H9 (cell line): ENCODE measurements at regions not wholly inside any gene's neighbourhood (a gene's known extent, or its start where the extent isn't known, plus 50 kb on each side); places are given as distances from the start of the nearest gene placed in this dataset.

Source experiments
- DNase-seq: peaks from one replicate; pipeline ENCODE4 v3.0.0-alpha.2; 2017
- H2AFZ ChIP-seq: one replicate; pipeline ENCODE4 v1.6.1; 2013; ENCODE audit warnings: mild to moderate bottlenecking, low read length, control low read depth, moderate library complexity
- H2AK5ac ChIP-seq: 2 replicates; pipeline ENCODE4 v1.6.1; 2013; ENCODE audit warnings: low read length, control low read depth, mixed read lengths; ENCODE audit not compliant: insufficient read length
- H2BK120ac ChIP-seq: one replicate; pipeline ENCODE4 v1.6.1; 2013; ENCODE audit warnings: low read depth, mild to moderate bottlenecking, low read length, control low read depth, inconsistent platforms; ENCODE audit not compliant: poor library complexity, severe bottlenecking
- H2BK12ac ChIP-seq: 2 replicates; pipeline ENCODE4 v1.6.1; 2013; ENCODE audit warnings: low read length, control low read depth, mixed read lengths, low read depth; ENCODE audit not compliant: insufficient read length
- H2BK15ac ChIP-seq: 2 replicates; pipeline ENCODE4 v1.6.1; 2013; ENCODE audit warnings: low read depth, low read length, control low read depth
- H2BK20ac ChIP-seq: one replicate; pipeline ENCODE4 v1.6.1; 2013; ENCODE audit warnings: low read depth, mild to moderate bottlenecking, low read length, control low read depth, inconsistent platforms; ENCODE audit not compliant: poor library complexity, severe bottlenecking
- H2BK5ac ChIP-seq: 2 replicates; pipeline ENCODE4 v1.6.1; 2013; ENCODE audit warnings: low read length, control low read depth, mixed read lengths; ENCODE audit not compliant: insufficient read length
- H3K14ac ChIP-seq: 2 replicates; pipeline ENCODE4 v1.6.1; 2013; ENCODE audit warnings: low read length, control low read depth; ENCODE audit not compliant: insufficient read depth
- H3K18ac ChIP-seq: 2 replicates; pipeline ENCODE4 v1.6.1; 2013; ENCODE audit warnings: low read depth, mild to moderate bottlenecking, mixed read lengths, low read length, control low read depth; ENCODE audit not compliant: insufficient read length
- H3K23ac ChIP-seq: 2 replicates; pipeline ENCODE4 v1.6.1; 2013; ENCODE audit warnings: low read length, control low read depth, mixed read lengths, low read depth; ENCODE audit not compliant: insufficient read length
- H3K23me2 ChIP-seq: 2 replicates; pipeline ENCODE4 v1.6.1; 2013; ENCODE audit warnings: low read depth, mild to moderate bottlenecking, mixed read lengths, low read length, control low read depth; ENCODE audit not compliant: insufficient read length, poor library complexity, severe bottlenecking
- H3K27ac ChIP-seq: 2 replicates; pipeline ENCODE4 v1.5.1; 2013; ENCODE audit warnings: low read length, control low read depth, mixed read lengths, low read depth; ENCODE audit not compliant: insufficient read length
- H3K27me3 ChIP-seq: 2 replicates; pipeline ENCODE4 v1.6.1; 2013; ENCODE audit warnings: low read length, control low read depth, inconsistent platforms; ENCODE audit not compliant: insufficient read depth
- H3K4ac ChIP-seq: 2 replicates; pipeline ENCODE4 v1.6.1; 2013; ENCODE audit warnings: low read depth, mild to moderate bottlenecking, control low read depth, inconsistent platforms, low read length, moderate library complexity
- H3K4me1 ChIP-seq: 2 replicates; pipeline ENCODE4 v1.6.1; 2013; ENCODE audit warnings: low read length, control low read depth, inconsistent platforms; ENCODE audit not compliant: insufficient read depth
- H3K4me2 ChIP-seq: 2 replicates; pipeline ENCODE4 v1.6.1; 2013; ENCODE audit warnings: low read length, control low read depth, mixed read lengths; ENCODE audit not compliant: insufficient read length, insufficient read depth
- H3K56ac ChIP-seq: 2 replicates; pipeline ENCODE4 v1.6.1; 2013; ENCODE audit warnings: low read depth, mild to moderate bottlenecking, mixed read lengths, low read length, control low read depth; ENCODE audit not compliant: insufficient read length
- H3K79me1 ChIP-seq: 2 replicates; pipeline ENCODE4 v1.6.1; 2013; ENCODE audit warnings: low read depth, mild to moderate bottlenecking, moderate library complexity, low read length, control low read depth, inconsistent platforms; ENCODE audit not compliant: insufficient read depth, poor library complexity, severe bottlenecking
- H3K79me2 ChIP-seq: 2 replicates; pipeline ENCODE4 v1.6.1; 2013; ENCODE audit warnings: low read length, control low read depth, inconsistent platforms; ENCODE audit not compliant: insufficient read depth
- H3K9ac ChIP-seq: 2 replicates; pipeline ENCODE4 v1.6.1; 2013; ENCODE audit warnings: low read length, control low read depth, mixed read lengths; ENCODE audit not compliant: insufficient read length; ENCODE audit errors: extremely low read depth
- H3K9me3 ChIP-seq: one replicate; pipeline ENCODE4 v1.6.1; 2013; ENCODE audit warnings: low read depth, low read length, inconsistent platforms; ENCODE audit not compliant: control insufficient read depth
- H3T11ph ChIP-seq: one replicate; pipeline ENCODE4 v1.6.1; 2013; ENCODE audit warnings: mild to moderate bottlenecking, low read length, control low read depth, inconsistent platforms
- H4K20me1 ChIP-seq: one replicate; pipeline ENCODE4 v1.6.1; 2013; ENCODE audit not compliant: control insufficient read depth, insufficient read length, insufficient read depth
- H4K5ac ChIP-seq: 2 replicates; pipeline ENCODE4 v1.6.1; 2013; ENCODE audit warnings: low read depth, mild to moderate bottlenecking, mixed read lengths, low read length, control low read depth; ENCODE audit not compliant: insufficient read length
- H4K8ac ChIP-seq: replicated peaks from 2 replicates; pipeline ENCODE4 v1.6.1; 2013; ENCODE audit warnings: low read length, control low read depth, mixed read lengths, low read depth; ENCODE audit not compliant: insufficient read length
- H4K91ac ChIP-seq: 2 replicates; pipeline ENCODE4 v1.6.1; 2013; ENCODE audit warnings: low read depth, mild to moderate bottlenecking, moderate library complexity, mixed read lengths, low read length, control low read depth; ENCODE audit not compliant: insufficient read length
- H3K27ac Mint-ChIP-seq, 3 experiments: 2 replicates in 2 of 3; 3 replicates in 1 of 3; pipeline ENCODE4 v1.8.0; 2020 to 2021; ENCODE audit warnings: mixed read lengths in 3 of 3, mild to moderate bottlenecking in 1 of 3, moderate library complexity in 1 of 3
- H3K27me3 Mint-ChIP-seq: 2 replicates; pipeline ENCODE4 v1.8.0; 2021; ENCODE audit warnings: low read depth, mild to moderate bottlenecking, moderate library complexity, mixed read lengths
- H3K36me3 Mint-ChIP-seq, 3 experiments: 2 replicates in 2 of 3; 3 replicates in 1 of 3; pipeline ENCODE4 v1.8.0; 2020 to 2021; ENCODE audit warnings: low read depth in 3 of 3, mixed read lengths in 3 of 3; ENCODE audit not compliant: insufficient read depth in 1 of 3
- H3K4me1 Mint-ChIP-seq, 2 experiments: 2 replicates each; pipeline ENCODE4 v1.8.0; 2020; ENCODE audit warnings: mixed read lengths in 2 of 2
- H3K4me3 Mint-ChIP-seq, 2 experiments: 2 replicates in 1 of 2; 3 replicates in 1 of 2; pipeline ENCODE4 v1.8.0; 2020 to 2021; ENCODE audit warnings: mild to moderate bottlenecking in 2 of 2, mixed read lengths in 2 of 2, moderate library complexity in 1 of 2
- H3K9me3 Mint-ChIP-seq, 2 experiments: 2 replicates in 1 of 2; 3 replicates in 1 of 2; pipeline ENCODE4 v1.8.0; 2020; ENCODE audit warnings: mild to moderate bottlenecking in 2 of 2, mixed read lengths in 2 of 2, moderate library complexity in 1 of 2
- WGBS: extraction: QIAGEN DNeasy Blood & Tissue Kit; methylation state at CpG from one replicate; pipeline ENCODE4 v1.1.7; 2013; ENCODE audit warnings: missing lambda C conversion rate, low lambda C conversion rate, mixed read lengths; ENCODE audit not compliant: insufficient read length; ENCODE audit errors: extremely low coverage; 5-methylcytosine and 5-hydroxymethylcytosine counted together
- TF ChIP-seq, protein P1 (sequence below): fragments of 200-600 bp; sonication (generic); conservative IDR thresholded peaks from 3 replicates; pipeline ENCODE4 v1.8.0; 2021; ENCODE audit warnings: antibody characterized with exemption, mild to moderate bottlenecking

DNA sequence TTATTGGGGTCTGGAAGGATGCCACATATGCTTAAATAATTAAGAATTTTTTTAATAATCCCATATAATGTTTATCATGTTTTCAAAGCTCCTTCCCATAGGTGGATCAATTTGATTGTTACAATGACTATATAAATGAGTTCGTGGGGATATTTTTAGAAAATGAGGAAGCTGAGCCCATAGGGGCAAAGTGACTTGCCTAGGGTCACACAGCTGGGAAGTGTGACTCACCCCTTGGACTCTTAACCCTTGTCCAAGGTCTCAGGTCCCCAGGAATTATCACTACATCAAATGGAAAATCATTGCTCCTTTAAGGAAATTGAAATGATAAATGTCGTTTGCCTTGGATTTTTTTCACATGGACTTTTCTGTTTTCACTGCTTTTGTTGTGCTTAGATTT, 161.2 kb upstream of the RGMA start:
- Mint-ChIP-seq H3K27ac (no peak overlapping the region), H3K4me1 (peaks cover 6 to 29% of the 10 kb centered on the region in 2 experiments), H3K36me3 (no peaks in the 10 kb centered on the region; a peak in 1 of 7 replicates), H3K9me3 (no peaks in the 10 kb centered on the region), H3K4me3 (no peak overlapping the region), H3K27me3 (peaks cover 49% of the 10 kb centered on the region)
- Histone ChIP-seq H4K5ac (no peak overlapping the region), H2BK5ac (no peak overlapping the region), H3K14ac (no peak overlapping the region), H3K79me2 (no peaks in the 10 kb centered on the region), H2AK5ac (no peak overlapping the region), H3K9me3 (no peaks in the 10 kb centered on the region), H2BK15ac (no peak overlapping the region), H4K20me1 (no peaks in the 10 kb centered on the region), H3K9ac (no peak overlapping the region), H2BK20ac (no peak overlapping the region), H3K18ac (no peak overlapping the region), H3K4me2 (no peak overlapping the region), H4K91ac (no peak overlapping the region), H2BK120ac (no peak overlapping the region), H2AFZ (no peak overlapping the region), H4K8ac (no peak overlapping the region), H3K79me1 (no peaks in the 10 kb centered on the region), H3T11ph (no peak overlapping the region), H3K27ac (no peak overlapping the region), H3K23ac (no peak overlapping the region), H3K56ac (no peak overlapping the region), H3K4ac (no peak overlapping the region), H2BK12ac (no peak overlapping the region), H3K23me2 (no peaks in the 10 kb centered on the region), H3K27me3 (no peaks in the 10 kb centered on the region), H3K4me1 (no peaks in the 10 kb centered on the region; the same call in 1 of the 2 replicates)
- TF ChIP-seq, protein P1, sequence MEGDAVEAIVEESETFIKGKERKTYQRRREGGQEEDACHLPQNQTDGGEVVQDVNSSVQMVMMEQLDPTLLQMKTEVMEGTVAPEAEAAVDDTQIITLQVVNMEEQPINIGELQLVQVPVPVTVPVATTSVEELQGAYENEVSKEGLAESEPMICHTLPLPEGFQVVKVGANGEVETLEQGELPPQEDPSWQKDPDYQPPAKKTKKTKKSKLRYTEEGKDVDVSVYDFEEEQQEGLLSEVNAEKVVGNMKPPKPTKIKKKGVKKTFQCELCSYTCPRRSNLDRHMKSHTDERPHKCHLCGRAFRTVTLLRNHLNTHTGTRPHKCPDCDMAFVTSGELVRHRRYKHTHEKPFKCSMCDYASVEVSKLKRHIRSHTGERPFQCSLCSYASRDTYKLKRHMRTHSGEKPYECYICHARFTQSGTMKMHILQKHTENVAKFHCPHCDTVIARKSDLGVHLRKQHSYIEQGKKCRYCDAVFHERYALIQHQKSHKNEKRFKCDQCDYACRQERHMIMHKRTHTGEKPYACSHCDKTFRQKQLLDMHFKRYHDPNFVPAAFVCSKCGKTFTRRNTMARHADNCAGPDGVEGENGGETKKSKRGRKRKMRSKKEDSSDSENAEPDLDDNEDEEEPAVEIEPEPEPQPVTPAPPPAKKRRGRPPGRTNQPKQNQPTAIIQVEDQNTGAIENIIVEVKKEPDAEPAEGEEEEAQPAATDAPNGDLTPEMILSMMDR: no peak
- no peak for DNase-seq
- no CpG with 5 or more reads among the region's 2 CpGs for WGBS
